Middle frontal gyrus (tissue), 1 donor: ENCODE measurements at regions not wholly inside any gene's neighbourhood (a gene's known extent, or its start where the extent isn't known, plus 50 kb on each side); places are given as distances from the start of the nearest gene placed in this dataset.
"Not testable (repeated sequence)": the region's sequence is repeated elsewhere in the genome, so short reads cannot be mapped to it uniquely, and the experiment has no call there.

Experiments
- DNase-seq: peaks from one replicate; pipeline ENCODE4 v3.0.0-alpha.2; 2015; ENCODE audit warnings: low spot score; ENCODE audit errors: extremely low spot score

- DNase-seq = no peak
Measured at GRCh38 chr9:81363916-81364480, 325.3 kb downstream of the TLE1 start.

- no peak for DNase-seq
Measured at GRCh38 chr9:81361296-81361695, 328.1 kb downstream of the TLE1 start.

GRCh38 chr9:81351166-81351565, 338.2 kb downstream of the TLE1 start:
- no peak for DNase-seq

- DNase-seq = no peak
Measured at GRCh38 chr9:81344366-81344765, 345.0 kb downstream of the TLE1 start.

- DNase-seq = no peak
Measured at GRCh38 chr9:81335879-81336421, 353.4 kb downstream of the TLE1 start.

- DNase-seq = no peak
Measured at GRCh38 chr9:81321551-81321950, 367.8 kb downstream of the TLE1 start.

- no peak for DNase-seq
Measured at GRCh38 chr9:81320909-81321482, 368.4 kb downstream of the TLE1 start.

GRCh38 chr9:81318571-81318970, 370.8 kb downstream of the TLE1 start:
- DNase-seq = no peak

- DNase-seq = no peak
Measured at GRCh38 chr9:81317939-81318338, 371.4 kb downstream of the TLE1 start.

GRCh38 chr9:81317223-81317622, 372.1 kb downstream of the TLE1 start:
- no peak for DNase-seq

- no peak for DNase-seq
Measured at GRCh38 chr9:81314490-81314889, 374.9 kb downstream of the TLE1 start.

- DNase-seq = no peak
Measured at GRCh38 chr9:81313877-81314276, 375.5 kb downstream of the TLE1 start.

GRCh38 chr9:81312346-81312745, 377.0 kb downstream of the TLE1 start:
- DNase-seq = no peak

- DNase-seq = no peak
Measured at GRCh38 chr9:81308404-81308803, 380.9 kb downstream of the TLE1 start.

- DNase-seq = not testable (repeated sequence)
Measured at GRCh38 chr9:81307791-81308190, 381.6 kb downstream of the TLE1 start.

- DNase-seq = no peak
Measured at GRCh38 chr9:81305561-81306182, 383.7 kb downstream of the TLE1 start.

- no peak for DNase-seq
Measured at GRCh38 chr9:81303658-81304057, 385.7 kb downstream of the TLE1 start.

- no peak for DNase-seq
Measured at GRCh38 chr9:81293651-81294050, 395.7 kb downstream of the TLE1 start.

- DNase-seq = no peak
Measured at GRCh38 chr9:81292056-81292805, 397.1 kb downstream of the TLE1 start.

GRCh38 chr9:81289622-81290021, 399.7 kb downstream of the TLE1 start:
- no peak for DNase-seq

- no peak for DNase-seq
Measured at GRCh38 chr9:81268048-81268447, 421.3 kb downstream of the TLE1 start.

- DNase-seq = no peak
Measured at GRCh38 chr9:81266674-81267073, 422.7 kb downstream of the TLE1 start.
